B cell (primary cell): ENCODE measurements at regions not wholly inside any gene's neighbourhood (a gene's known extent, or its start where the extent isn't known, plus 50 kb on each side); places are given as distances from the start of the nearest gene placed in this dataset.

Experiments
- ATAC-seq: fragments of 200-7000 bp; cut with Tn5 transposase; one replicate; pipeline ENCODE4 v1.10.0; 2021; ENCODE audit warnings: low read depth, mild to moderate bottlenecking, moderate number of reproducible peaks, moderate library complexity
- CTCF ChIA-PET: fragments of 350-600 bp; sonication (Branson Sonifier 250); formaldehyde crosslinking; loops from one replicate; lab custom pipeline; 2021; ENCODE audit warnings: antibody characterized with exemption, inconsistent platforms; lab: Charles Lee
- POLR2A ChIA-PET: fragments of 350-600 bp; sonication (Branson Sonifier 250); formaldehyde crosslinking; loops from one replicate; lab custom pipeline; 2021; ENCODE audit warnings: antibody characterized with exemption; lab: Charles Lee
- DNase-seq: peaks from one replicate; pipeline ENCODE4 v3.0.0; 2013
- H2AFZ ChIP-seq: 2 replicates; pipeline ENCODE4 v1.6.1; 2012; ENCODE audit warnings: mild to moderate bottlenecking, low read depth, low read length; ENCODE audit not compliant: insufficient read depth, poor library complexity, severe bottlenecking
- H3K27ac ChIP-seq, 2 donors: 1 replicate in 1 of 2; 2 replicates in 1 of 2; pipeline ENCODE4 v1.5.1; 2012 to 2013; ENCODE audit warnings: low read length in 2 of 2, mild to moderate bottlenecking in 2 of 2, moderate library complexity in 1 of 2
- H3K27me3 ChIP-seq, 4 experiments: fragments of 200-600 bp in 1 of 4; sonication (generic) in 1 of 4; replicated peaks in 1 of 4; 1 replicate in 2 of 4; 2 replicates in 2 of 4; pipeline versions ENCODE4 v1.6.1 to v1.7.0; 2013 to 2016; ENCODE audit warnings: low read length in 3 of 4, mild to moderate bottlenecking in 2 of 4, mixed read lengths in 1 of 4, moderate library complexity in 1 of 4; ENCODE audit not compliant: insufficient read depth in 4 of 4, control insufficient read depth in 3 of 4; ENCODE audit errors: control extremely low read depth in 1 of 4
- H3K36me3 ChIP-seq, 2 experiments: replicated peaks in 1 of 2; 1 replicate in 1 of 2; 2 replicates in 1 of 2; pipeline versions ENCODE4 v1.6.1 to v1.7.1; 2013; ENCODE audit warnings: low read length in 1 of 2; ENCODE audit not compliant: insufficient read depth in 2 of 2, control insufficient read depth in 1 of 2; ENCODE audit errors: control extremely low read depth in 1 of 2, extremely low read depth in 1 of 2
- H3K4me1 ChIP-seq, 2 donors: fragments of 200-600 bp in 1 of 2; sonication (generic) in 1 of 2; 1 replicate in 1 of 2; 2 replicates in 1 of 2; pipeline versions ENCODE4 v1.5.1 to v1.6.1; 2013 to 2017; ENCODE audit warnings: low read length in 2 of 2; ENCODE audit not compliant: control insufficient read depth in 2 of 2, insufficient read depth in 2 of 2
- H3K4me2 ChIP-seq: replicated peaks from 2 replicates; pipeline ENCODE3; 2012; ENCODE audit warnings: mild to moderate bottlenecking, low read depth, low read length; ENCODE audit not compliant: poor library complexity, severe bottlenecking
- H3K4me3 ChIP-seq, 5 experiments: fragments of 200-600 bp in 1 of 5; sonication (generic) in 1 of 5; 1 replicate in 3 of 5; 2 replicates in 2 of 5; pipeline versions ENCODE4 v1.5.1 to v1.7.0; 2011 to 2016; ENCODE audit warnings: low read length in 4 of 5, mild to moderate bottlenecking in 4 of 5, low read depth in 2 of 5, control low read depth in 1 of 5, moderate library complexity in 1 of 5; ENCODE audit not compliant: insufficient read depth in 1 of 5; ENCODE audit errors: control extremely low read depth in 1 of 5, extremely low read depth in 1 of 5
- H3K79me2 ChIP-seq: fragments of 200-600 bp; sonication (generic); one replicate; pipeline ENCODE4 v1.6.0; 2016; ENCODE audit warnings: low read length; ENCODE audit not compliant: control insufficient read depth, insufficient read depth
- H3K9ac ChIP-seq: fragments of 200-600 bp; sonication (generic); 2 replicates; pipeline ENCODE4 v1.6.1; 2017; ENCODE audit warnings: mild to moderate bottlenecking, low read length, moderate library complexity
- H3K9me3 ChIP-seq, 3 donors: one replicate each; pipeline versions ENCODE4 v1.6.1 to v1.7.1; 2013; ENCODE audit warnings: low read length in 2 of 3; ENCODE audit not compliant: control insufficient read depth in 2 of 3, insufficient read depth in 1 of 3; ENCODE audit errors: control extremely low read depth in 1 of 3
- H4K20me1 ChIP-seq: 2 replicates; pipeline ENCODE4 v1.6.0; 2012; ENCODE audit warnings: mild to moderate bottlenecking, low read length; ENCODE audit not compliant: insufficient read depth, control insufficient read depth, poor library complexity, severe bottlenecking
- H3K27ac Mint-ChIP-seq: one replicate; pipeline ENCODE4 v1.8.0; 2021; ENCODE audit warnings: mixed read lengths
- H3K27me3 Mint-ChIP-seq: one replicate; pipeline ENCODE4 v1.8.0; 2021; ENCODE audit warnings: mixed read lengths
- H3K4me1 Mint-ChIP-seq: one replicate; pipeline ENCODE4 v1.8.0; 2021; ENCODE audit warnings: mixed read lengths
- H3K4me3 Mint-ChIP-seq: one replicate; pipeline ENCODE4 v1.8.0; 2021; ENCODE audit warnings: mixed read lengths
- H3K9me3 Mint-ChIP-seq: one replicate; pipeline ENCODE4 v1.8.0; 2022; ENCODE audit warnings: mixed read lengths; ENCODE audit not compliant: insufficient read depth
- CTCF ChIP-seq: fragments of 200-600 bp; IDR thresholded peaks from one replicate; pipeline ENCODE4 v1.8.0; 2022; ENCODE audit warnings: antibody characterized with exemption, mild to moderate bottlenecking
- EZH2 ChIP-seq: IDR thresholded peaks from 2 replicates; pipeline ENCODE4 v1.6.1; 2012; ENCODE audit warnings: borderline replicate concordance, low read depth, mild to moderate bottlenecking, moderate library complexity, low read length; ENCODE audit not compliant: insufficient read depth, poor library complexity, severe bottlenecking
- WGBS: methylation state at CpG from one replicate; pipeline ENCODE4 v1.1.5; 2013; ENCODE audit warnings: missing lambda C conversion rate; ENCODE audit not compliant: insufficient coverage; 5-methylcytosine and 5-hydroxymethylcytosine counted together
- intact Hi-C: fragments of 100-400 bp; cut with micrococcal nuclease; formaldehyde crosslinking; loops from one replicate; pipeline ENCODE4 v1.10.0; 2022

DNA sequence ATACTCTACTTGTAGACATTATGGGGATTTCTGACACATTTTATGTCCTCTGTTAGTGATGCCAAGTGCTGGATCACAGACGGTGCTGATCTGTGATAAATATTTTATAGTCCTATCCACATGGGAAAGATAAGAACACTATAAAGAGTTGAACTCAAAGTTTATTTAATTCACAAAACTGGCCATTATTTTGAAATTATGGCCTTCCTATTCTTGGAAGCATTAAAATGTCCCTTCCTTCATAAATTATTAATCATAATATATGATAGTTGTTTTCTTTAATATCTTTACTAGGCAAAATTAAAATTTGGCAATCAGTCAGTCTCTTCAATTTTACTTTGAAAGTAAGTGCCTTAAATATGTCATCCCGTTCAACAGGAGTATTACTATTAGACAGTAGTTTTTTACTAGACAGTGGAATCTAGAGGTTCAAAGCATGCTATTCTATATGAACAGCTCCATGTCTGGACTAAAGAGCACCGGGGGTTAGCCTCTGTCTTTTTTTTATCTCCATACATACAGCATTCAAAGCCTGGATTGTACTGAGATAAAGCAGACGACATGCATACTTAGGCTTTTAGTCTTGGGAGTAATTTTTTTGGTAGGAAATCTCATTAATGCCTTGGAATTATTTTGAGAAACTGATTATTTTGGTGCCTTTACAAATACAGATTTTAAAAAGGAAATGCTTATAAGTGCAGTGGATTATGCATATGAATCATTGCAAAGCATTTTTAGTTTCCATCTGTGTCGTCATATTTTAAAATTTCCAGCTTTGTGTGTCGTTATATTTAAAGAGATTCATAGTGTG is 306.1 kb upstream of the RGS6 start:
- intact Hi-C loops, result no loop called here
- Mint-ChIP-seq H3K4me1 (no peaks in the 10 kb centered on the region), H3K27me3 (no peaks in the 10 kb centered on the region), H3K9me3 (no peaks in the 10 kb centered on the region), H3K27ac (no peak overlapping the region), H3K4me3 (no peak overlapping the region)
- H4K20me1 ChIP-seq, result no peaks in the 10 kb centered on the region
- H3K4me3 ChIP-seq, result no peak overlapping the region
- POLR2A ChIA-PET, result interaction anchor here (0.6 kb wide), 1 partner anchor 17 kb away, joined by 8 read pairs; no protein-coding TSS in a partner anchor
- H3K4me2 ChIP-seq, result no peak overlapping the region
- TF ChIP-seq EZH2 (no peak), CTCF (no peak)
- H3K4me1 ChIP-seq, result no peaks in the 10 kb centered on the region
- H3K9me3 ChIP-seq, result peaks cover 0 to under 1% (median 0%) of the 10 kb centered on the region in 3 donors
- peaks cover 0 to 32% of the 10 kb centered on the region in 2 experiments for H3K36me3 ChIP-seq
- no peak overlapping the region for H2AFZ ChIP-seq
- no CpG with 5 or more reads among the region's 6 CpGs for WGBS
- H3K9ac ChIP-seq, result no peak overlapping the region
- DNase-seq (no peak), ATAC-seq (no peak)
- H3K79me2 ChIP-seq, result no peaks in the 10 kb centered on the region
- no peak overlapping the region for H3K27ac ChIP-seq
- H3K27me3 ChIP-seq, result no peaks in the 10 kb centered on the region
- CTCF ChIA-PET, result interaction anchor here (0.7 kb wide), 1 partner anchor 485 kb away, joined by 4 read pairs; no protein-coding TSS in a partner anchor

GRCh38 chr14:71628433-71628832 is 303.8 kb upstream of the RGS6 start:
- no peaks in the 10 kb centered on the region for H3K79me2 ChIP-seq
- H2AFZ ChIP-seq, result no peak overlapping the region
- ChIA-PET POLR2A (no interaction called here), CTCF (no interaction called here)
- Mint-ChIP-seq H3K27me3 (no peaks in the 10 kb centered on the region), H3K4me1 (no peaks in the 10 kb centered on the region), H3K4me3 (no peak overlapping the region), H3K27ac (peak overlapping the region; percentile 32), H3K9me3 (no peaks in the 10 kb centered on the region)
- no peaks in the 10 kb centered on the region for H4K20me1 ChIP-seq
- H3K36me3 ChIP-seq, result peaks cover 0 to 48% of the 10 kb centered on the region in 2 experiments
- H3K4me2 ChIP-seq, result no peak overlapping the region
- no peak overlapping the region for H3K4me3 ChIP-seq
- H3K9me3 ChIP-seq, result peaks cover 0 to 4% (median 2%) of the 10 kb centered on the region in 3 donors
- H3K9ac ChIP-seq, result no peak overlapping the region
- TF ChIP-seq CTCF (no peak), EZH2 (no peak)
- ATAC-seq (no peak), DNase-seq (no peak)
- intact Hi-C loops, result no loop called here
- H3K4me1 ChIP-seq, result no peaks in the 10 kb centered on the region
- H3K27ac ChIP-seq, result no peak overlapping the region
- no peaks in the 10 kb centered on the region for H3K27me3 ChIP-seq
